Brain microvascular endothelial cell (primary cell): ENCODE measurements at regions not wholly inside any gene's neighbourhood (a gene's known extent, or its start where the extent isn't known, plus 50 kb on each side); places are given as distances from the start of the nearest gene placed in this dataset.

ENCODE experiments used
- DNase-seq: peaks from one replicate; pipeline ENCODE4 v3.0.0-alpha.2; 2020
- H3K27ac ChIP-seq: fragments of 250-450 bp; sonication (Bioruptor Pico); 2 replicates; pipeline ENCODE4 v1.5.1; 2020; ENCODE audit warnings: mild to moderate bottlenecking, moderate library complexity
- H3K27me3 ChIP-seq: fragments of 250-450 bp; sonication (Bioruptor Pico); replicated peaks from 2 replicates; pipeline ENCODE4 v1.5.1; 2020; ENCODE audit warnings: mild to moderate bottlenecking
- H3K36me3 ChIP-seq: fragments of 250-450 bp; sonication (Bioruptor Pico); replicated peaks from 2 replicates; pipeline ENCODE4 v1.5.1; 2020; ENCODE audit warnings: mild to moderate bottlenecking
- H3K4me3 ChIP-seq: 2 replicates; pipeline ENCODE4 v1.5.1; 2011; ENCODE audit warnings: low read depth, mild to moderate bottlenecking, control low read depth, low read length, moderate library complexity
- CTCF ChIP-seq: IDR thresholded peaks from 2 replicates; pipeline ENCODE4 v1.5.1; 2011; ENCODE audit warnings: low read depth, mild to moderate bottlenecking, moderate library complexity, low read length, control low read depth, inconsistent platforms; ENCODE audit errors: missing control alignments
- in situ Hi-C: cut with HindIII; loops from 2 replicates; pipeline ENCODE4 v1.10.0; 2017; ENCODE audit warnings: low sequenced_read_pairs, low pct_ligation_motif_present

- Histone ChIP-seq H3K4me3 (no peak overlapping the region), H3K27me3 (no peaks in the 10 kb centered on the region), H3K36me3 (no peaks in the 10 kb centered on the region), H3K27ac (no peak overlapping the region)
- no peak for TF ChIP-seq CTCF
- in situ Hi-C loops = no loop called here
- DNase-seq = no peak
These were observed 59.5 kb upstream of the ID2 start for GRCh38 chr2:8622199-8622911.

GRCh38 chr2:8622924-8623465 is 58.9 kb upstream of the ID2 start:
- in situ Hi-C loops = no loop called here
- Histone ChIP-seq H3K27me3 (no peaks in the 10 kb centered on the region), H3K27ac (no peak overlapping the region), H3K4me3 (no peak overlapping the region), H3K36me3 (no peaks in the 10 kb centered on the region)
- TF ChIP-seq CTCF = no peak
- no peak for DNase-seq

- TF ChIP-seq CTCF = no peak
- Histone ChIP-seq H3K36me3 (no peaks in the 10 kb centered on the region), H3K4me3 (no peak overlapping the region), H3K27me3 (no peaks in the 10 kb centered on the region), H3K27ac (no peak overlapping the region)
- no peak for DNase-seq
- in situ Hi-C loops = no loop called here
These were observed 58.3 kb upstream of the ID2 start for GRCh38 chr2:8623576-8623957.

- H3K4me3 ChIP-seq = no peak overlapping the region
These were observed 57.8 kb upstream of the ID2 start for GRCh38 chr2:8623958-8624591.

GRCh38 chr2:8624855-8625398 is 56.9 kb upstream of the ID2 start:
- DNase-seq = no peak
- Histone ChIP-seq H3K36me3 (no peaks in the 10 kb centered on the region), H3K27ac (no peak overlapping the region), H3K27me3 (no peaks in the 10 kb centered on the region), H3K4me3 (no peak overlapping the region)
- no peak for TF ChIP-seq CTCF
- in situ Hi-C loops = no loop called here

More at GRCh38 chr2:8623958-8624591, 57.8 kb upstream of the ID2 start:
- no peaks in the 10 kb centered on the region for H3K27me3 ChIP-seq
- no peaks in the 10 kb centered on the region for H3K36me3 ChIP-seq
- no peak overlapping the region for H3K27ac ChIP-seq
- DNase-seq = no peak
- in situ Hi-C loops = no loop called here
- TF ChIP-seq CTCF = no peak
